Stimulated activated CD4-positive, alpha-beta T cell treated with anti-CD3 and anti-CD28 coated beads, Interleukin-4, amount 100 ng/mL, for 24 hours (primary cell): ENCODE measurements at regions not wholly inside any gene's neighbourhood (a gene's known extent, or its start where the extent isn't known, plus 50 kb on each side); places are given as distances from the start of the nearest gene placed in this dataset.

Experiments used
- DNase-seq: peaks from one replicate; pipeline ENCODE4 v3.0.0-alpha.2; 2020

GRCh38 chr1:29975036-29975694 is 738.8 kb downstream of the PTPRU start:
- no peak for DNase-seq

- DNase-seq: no peak
Observed at GRCh38 chr1:29974316-29974724, 738.0 kb downstream of the PTPRU start.

DNA sequence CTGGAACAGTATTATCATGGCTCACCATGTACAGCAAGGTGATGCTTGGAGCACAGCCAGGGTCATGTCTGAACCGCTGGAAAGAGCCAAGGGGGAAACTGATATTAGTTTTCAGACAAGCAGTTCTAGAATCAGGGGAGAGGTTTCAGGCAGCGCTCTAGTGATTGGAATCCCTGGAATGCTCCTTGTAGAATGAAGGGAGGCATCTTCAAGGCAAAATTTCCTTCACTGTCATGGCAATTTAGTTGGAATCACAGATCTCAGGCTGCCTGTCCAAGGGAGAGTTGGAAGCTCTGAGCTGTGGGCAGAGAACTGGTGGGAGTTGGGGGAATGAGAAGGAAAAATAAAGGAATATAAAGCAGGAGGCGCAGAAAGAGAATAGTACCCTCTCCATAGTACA is 737.1 kb downstream of the PTPRU start:
- DNase-seq: no peak

DNA sequence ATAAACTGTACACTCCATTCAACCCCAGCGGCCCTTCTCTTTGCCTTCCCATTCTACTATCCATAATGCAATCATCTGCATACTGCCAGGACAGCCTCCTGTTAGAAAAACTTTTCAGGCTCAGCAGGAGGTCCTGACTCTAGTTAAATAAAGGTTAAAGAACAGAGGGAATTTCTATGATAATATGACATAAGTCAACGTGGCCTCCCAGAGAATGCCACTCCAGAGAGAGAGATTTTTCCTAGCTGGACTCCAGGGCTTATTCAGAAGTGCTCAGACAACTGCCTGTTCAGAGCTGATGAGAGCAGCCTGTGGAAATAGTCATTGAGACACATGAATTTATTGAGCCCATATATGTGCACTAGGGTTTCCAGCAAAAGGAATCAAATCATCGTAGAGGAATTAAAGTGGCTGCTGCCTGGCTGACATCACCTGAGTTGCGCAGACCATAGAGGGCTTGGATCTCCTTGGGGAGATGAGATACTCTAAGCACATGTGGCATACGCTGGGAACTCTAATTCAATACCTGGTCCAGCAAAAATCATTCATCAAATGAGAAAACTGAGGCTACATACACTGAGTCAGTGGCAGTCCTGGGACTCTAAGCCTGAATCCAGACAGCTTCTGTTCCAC is 736.2 kb downstream of the PTPRU start:
- DNase-seq: no peak

GRCh38 chr1:29971703-29972102 is 735.4 kb downstream of the PTPRU start:
- no peak for DNase-seq

- no peak for DNase-seq
Observed at GRCh38 chr1:29970747-29971325, 734.5 kb downstream of the PTPRU start.

GRCh38 chr1:29969576-29969975 is 733.3 kb downstream of the PTPRU start:
- no peak for DNase-seq

DNA sequence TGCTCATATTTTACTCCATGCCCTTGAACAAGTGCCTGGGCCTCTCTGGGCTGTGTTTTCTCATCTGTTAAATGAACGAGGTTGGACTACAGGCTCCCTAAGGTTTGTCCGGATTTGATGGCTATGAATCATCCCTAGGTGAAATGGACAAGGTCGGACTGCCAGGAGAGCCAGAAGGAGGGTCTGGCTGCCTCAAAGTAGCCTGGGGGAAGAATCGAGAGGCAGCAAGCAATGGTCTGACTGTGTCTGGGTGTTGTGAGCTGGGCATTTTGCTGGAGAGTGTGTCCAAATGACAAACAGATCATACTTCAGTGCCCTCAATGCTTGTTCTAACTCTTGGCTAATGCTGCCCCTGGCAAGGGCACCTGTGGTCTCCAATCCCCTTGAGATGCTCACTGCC is 730.9 kb downstream of the PTPRU start:
- DNase-seq: no peak

DNA sequence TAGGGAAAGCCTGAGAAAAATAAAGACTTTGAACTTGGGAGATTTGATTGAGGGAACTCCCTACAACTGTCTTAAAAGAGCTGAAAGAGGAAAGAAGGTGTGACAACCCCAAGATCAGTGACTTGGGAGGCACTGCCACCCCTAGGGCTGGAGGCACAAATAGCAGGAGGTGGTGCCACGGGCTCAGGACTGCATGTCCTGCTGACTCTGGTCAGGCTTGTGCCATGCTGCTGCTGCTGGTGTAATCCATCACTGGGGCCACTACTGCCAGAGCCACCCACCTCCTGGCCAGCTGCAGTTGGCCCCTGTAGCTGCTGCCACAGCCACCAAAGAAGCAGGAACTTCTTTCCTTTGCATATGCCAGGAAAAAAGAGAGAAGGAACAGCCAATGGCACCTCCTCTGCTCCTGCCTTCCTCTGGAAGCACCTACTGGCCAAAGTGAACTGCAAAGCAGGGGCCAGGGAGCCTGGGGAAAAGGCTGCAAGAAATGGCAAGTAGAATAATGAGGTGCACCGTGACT is 730.3 kb downstream of the PTPRU start:
- DNase-seq: no peak

- no peak for DNase-seq
Observed at GRCh38 chr1:29964718-29965533, 728.6 kb downstream of the PTPRU start.

- DNase-seq: no peak
Observed at GRCh38 chr1:29963946-29964345, 727.6 kb downstream of the PTPRU start.

- DNase-seq: no peak
Observed at GRCh38 chr1:29962831-29963247, 726.5 kb downstream of the PTPRU start.

DNA sequence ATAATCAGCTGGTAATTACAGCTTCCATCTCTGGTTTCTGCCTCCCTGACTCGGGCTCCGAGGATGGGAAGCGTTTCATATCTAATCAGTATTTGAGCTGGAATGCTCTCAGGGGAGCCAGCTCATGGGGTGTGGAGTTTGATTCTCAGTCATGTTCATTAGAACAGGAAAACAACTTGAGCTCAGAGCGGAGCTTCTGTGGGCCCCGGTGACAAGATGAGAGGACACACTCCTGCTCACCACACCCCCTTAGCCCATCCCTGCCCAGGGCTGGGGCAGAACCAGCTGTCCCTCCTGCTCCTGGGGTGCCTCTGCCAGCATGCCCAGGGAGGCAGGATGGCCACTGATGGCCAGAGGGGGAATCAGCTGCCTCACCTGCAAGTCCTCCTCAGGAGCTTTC is 726.0 kb downstream of the PTPRU start:
- DNase-seq: no peak

DNA sequence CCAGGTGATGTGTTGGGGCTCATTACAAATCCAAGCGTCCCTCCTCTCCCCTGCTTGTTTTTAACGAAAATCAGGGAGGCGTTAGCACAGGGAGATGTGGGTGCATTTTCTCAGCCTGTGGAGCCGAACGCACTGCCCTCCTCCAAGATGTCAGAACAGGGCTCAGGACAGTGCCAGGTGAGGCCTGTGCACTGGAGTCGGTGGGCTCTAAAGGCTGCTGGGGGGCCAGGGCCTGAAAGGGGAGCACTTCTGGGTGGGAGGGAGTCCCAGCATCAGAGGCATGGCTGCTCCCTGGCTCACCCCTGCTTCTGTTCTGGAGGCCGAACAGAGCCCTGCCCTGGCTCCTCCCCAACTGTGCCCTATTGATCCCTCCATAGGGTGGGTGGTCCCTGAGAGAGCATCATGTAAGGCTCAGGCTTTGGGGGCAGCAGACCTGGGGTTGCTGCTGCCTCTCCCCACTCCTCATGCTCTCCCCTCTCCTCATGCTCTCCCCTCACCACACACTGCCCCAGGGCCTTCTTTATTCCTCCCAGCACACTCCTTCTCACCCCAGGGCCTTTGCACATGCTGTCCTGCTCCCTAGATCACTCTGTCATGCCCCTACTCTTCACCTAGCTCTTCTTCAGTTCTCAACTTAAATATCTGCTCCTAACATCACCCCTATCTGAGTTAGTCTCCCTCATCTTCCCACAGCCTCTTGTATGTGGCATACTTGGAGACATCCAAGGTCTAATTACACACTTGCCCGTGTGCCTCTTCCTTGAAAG is 725.2 kb downstream of the PTPRU start:
- DNase-seq: no peak

DNA sequence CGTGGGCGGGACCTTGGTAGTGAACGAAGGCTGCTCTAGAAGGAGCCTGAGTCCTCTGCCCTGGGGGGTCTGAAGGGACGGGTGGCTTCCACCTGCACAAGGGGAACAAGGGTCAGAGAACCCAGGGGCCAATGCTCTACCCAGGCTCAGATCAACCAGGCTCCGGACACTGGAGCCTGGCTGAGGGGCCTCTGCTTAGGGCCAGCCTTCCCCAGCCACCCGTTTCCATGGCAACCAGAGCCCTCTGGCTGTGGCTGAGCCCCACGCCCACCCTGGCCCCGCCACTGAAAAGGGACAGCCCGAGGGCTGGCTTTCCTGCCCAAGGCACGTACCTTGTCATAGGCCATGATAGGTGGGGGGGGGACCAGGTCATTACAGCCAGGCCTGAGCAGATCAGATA is 724.6 kb downstream of the PTPRU start:
- no peak for DNase-seq

- DNase-seq: no peak
Observed at GRCh38 chr1:29960156-29960755, 723.9 kb downstream of the PTPRU start.

GRCh38 chr1:29959356-29959755 is 723.0 kb downstream of the PTPRU start:
- no peak for DNase-seq

DNA sequence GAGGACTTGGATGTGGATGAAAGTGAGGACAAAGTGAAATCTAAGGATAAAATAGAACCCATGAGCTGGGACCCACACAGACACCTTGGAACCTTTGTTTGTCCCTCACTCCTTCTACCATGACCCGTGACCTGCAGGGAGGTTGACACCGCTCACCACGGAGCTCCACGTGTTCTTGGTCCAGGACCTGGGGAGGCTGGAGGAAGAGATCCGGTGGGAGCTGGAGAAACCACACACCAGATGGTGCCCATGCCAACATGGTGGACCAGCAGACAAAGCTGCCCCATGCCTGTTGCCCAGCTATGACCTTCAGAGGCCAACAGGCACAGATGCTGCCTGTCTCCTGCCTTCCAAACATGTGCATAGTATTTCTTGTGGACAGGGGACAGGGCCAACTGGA is 721.9 kb downstream of the PTPRU start:
- no peak for DNase-seq

- DNase-seq: no peak
Observed at GRCh38 chr1:29956349-29957030, 720.2 kb downstream of the PTPRU start.

DNA sequence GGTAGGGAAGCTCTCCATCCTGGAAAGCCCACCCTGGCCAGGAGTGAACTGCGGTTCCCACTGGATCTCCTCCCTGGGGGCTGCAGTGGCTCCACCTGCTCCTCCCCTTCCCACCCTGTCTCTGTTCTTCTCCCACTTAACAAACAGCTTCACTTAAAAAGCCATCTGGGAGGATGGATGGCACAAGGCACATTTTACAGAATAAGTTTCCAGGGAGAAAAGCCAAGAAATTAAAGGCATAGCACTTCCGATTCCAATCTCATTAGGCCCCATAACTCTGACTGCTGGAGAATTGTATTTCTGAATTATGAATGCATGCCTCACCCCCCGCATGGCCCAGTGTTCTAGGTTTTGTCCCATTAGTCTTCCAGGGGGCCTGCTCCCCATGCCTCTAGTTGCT is 718.3 kb downstream of the PTPRU start:
- DNase-seq: no peak

DNA sequence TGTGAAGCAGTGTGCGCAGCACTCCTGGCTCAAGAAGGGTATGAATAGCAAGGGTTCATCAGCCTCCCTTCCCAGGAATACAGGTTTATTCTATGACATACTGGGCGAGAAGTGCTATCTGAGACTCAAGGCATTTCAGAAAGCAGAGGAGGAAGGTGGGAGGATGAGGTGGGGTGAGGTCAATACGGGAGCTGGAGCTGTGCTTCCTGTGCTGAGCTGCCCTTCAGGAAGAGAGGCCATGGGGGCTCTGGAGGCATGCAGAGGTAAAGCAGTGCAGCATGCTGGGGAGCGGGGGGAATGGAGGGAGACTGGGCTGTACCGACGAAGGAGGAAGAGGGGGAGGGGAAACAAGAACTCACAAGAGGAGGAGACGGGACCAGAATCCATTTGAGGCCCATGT is 717.6 kb downstream of the PTPRU start:
- DNase-seq: no peak

DNA sequence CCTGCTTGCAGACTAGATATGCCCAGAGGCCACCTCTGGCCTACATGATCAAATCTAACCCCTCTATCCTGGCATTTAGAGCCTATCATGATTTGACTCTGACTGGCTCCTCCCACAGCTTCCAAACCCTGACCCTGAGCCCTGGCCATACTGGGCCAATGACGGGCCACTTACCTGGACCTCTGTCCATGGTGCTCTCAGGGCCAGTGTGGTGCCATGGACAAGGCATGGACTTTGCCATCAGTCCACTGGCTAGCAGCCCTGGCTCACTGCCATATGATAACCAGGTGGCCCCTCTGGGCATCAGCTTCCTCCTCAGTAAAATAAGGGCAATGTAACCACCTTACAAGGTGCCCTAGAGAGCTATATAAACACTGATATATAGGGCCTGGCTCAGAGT is 713.4 kb downstream of the PTPRU start:
- DNase-seq: no peak
